ENCODE measurements at regions not wholly inside any gene's neighbourhood (a gene's known extent, or its start where the extent isn't known, plus 50 kb on each side); places are given as distances from the start of the nearest gene placed in this dataset.

GRCh38 chr11:38594895-38595294 is 1996.9 kb upstream of the RAG2 start:
- no peak for TF ChIP-seq POLR2A (IDR thresholded peaks at IDR 0.05)
- TF ChIP-seq, protein P1, sequence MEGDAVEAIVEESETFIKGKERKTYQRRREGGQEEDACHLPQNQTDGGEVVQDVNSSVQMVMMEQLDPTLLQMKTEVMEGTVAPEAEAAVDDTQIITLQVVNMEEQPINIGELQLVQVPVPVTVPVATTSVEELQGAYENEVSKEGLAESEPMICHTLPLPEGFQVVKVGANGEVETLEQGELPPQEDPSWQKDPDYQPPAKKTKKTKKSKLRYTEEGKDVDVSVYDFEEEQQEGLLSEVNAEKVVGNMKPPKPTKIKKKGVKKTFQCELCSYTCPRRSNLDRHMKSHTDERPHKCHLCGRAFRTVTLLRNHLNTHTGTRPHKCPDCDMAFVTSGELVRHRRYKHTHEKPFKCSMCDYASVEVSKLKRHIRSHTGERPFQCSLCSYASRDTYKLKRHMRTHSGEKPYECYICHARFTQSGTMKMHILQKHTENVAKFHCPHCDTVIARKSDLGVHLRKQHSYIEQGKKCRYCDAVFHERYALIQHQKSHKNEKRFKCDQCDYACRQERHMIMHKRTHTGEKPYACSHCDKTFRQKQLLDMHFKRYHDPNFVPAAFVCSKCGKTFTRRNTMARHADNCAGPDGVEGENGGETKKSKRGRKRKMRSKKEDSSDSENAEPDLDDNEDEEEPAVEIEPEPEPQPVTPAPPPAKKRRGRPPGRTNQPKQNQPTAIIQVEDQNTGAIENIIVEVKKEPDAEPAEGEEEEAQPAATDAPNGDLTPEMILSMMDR (IDR thresholded peaks at IDR 0.05), result no peak

Data from stomach (tissue), 4 donors.